Breast epithelium (tissue), 4 donors: ENCODE measurements at regions not wholly inside any gene's neighbourhood (a gene's known extent, or its start where the extent isn't known, plus 50 kb on each side); places are given as distances from the start of the nearest gene placed in this dataset.

Experiments
- DNase-seq, 2 donors: peaks; one replicate each; pipeline ENCODE4 v3.0.0-alpha.2; 2019; ENCODE audit warnings: low spot score in 2 of 2
- H3K27ac ChIP-seq, 2 donors: fragments of 200-600 bp; sonication (generic) in 1 of 2; one replicate each; pipeline ENCODE4 v1.5.1; 2016 to 2019; ENCODE audit warnings: mild to moderate bottlenecking in 1 of 2
- H3K27me3 ChIP-seq, 2 donors: fragments of 200-600 bp; sonication (generic) in 1 of 2; one replicate each; pipeline versions ENCODE4 v1.5.1 to v1.6.0; 2017 to 2019; ENCODE audit warnings: control low read depth in 1 of 2, mild to moderate bottlenecking in 1 of 2
- H3K36me3 ChIP-seq: fragments of 200-600 bp; one replicate; pipeline ENCODE4 v1.5.1; 2019
- H3K4me1 ChIP-seq, 2 donors: fragments of 200-600 bp; sonication (generic); one replicate each; pipeline ENCODE4 v1.5.1; 2016 to 2019; ENCODE audit warnings: control low read depth in 1 of 2
- H3K4me3 ChIP-seq, 3 donors: fragments of 200-600 bp; sonication (generic); 1 replicate in 2 of 3; 2 replicates in 1 of 3; pipeline ENCODE4 v1.5.1; 2016 to 2019; ENCODE audit warnings: mild to moderate bottlenecking in 3 of 3, moderate library complexity in 2 of 3
- H3K9me3 ChIP-seq, 2 donors: fragments of 200-600 bp; sonication (generic) in 1 of 2; one replicate each; pipeline ENCODE4 v1.5.1; 2016 to 2019; ENCODE audit warnings: control low read depth in 1 of 2
- POLR2A ChIP-seq: fragments of 450-650 bp; IDR thresholded peaks from one replicate; pipeline ENCODE4 v1.6.1; 2016; ENCODE audit warnings: antibody characterized with exemption, mild to moderate bottlenecking, moderate library complexity
- POLR2AphosphoS5 ChIP-seq, 3 donors: sonication (generic); formaldehyde crosslinking; IDR thresholded peaks; one replicate each; pipeline ENCODE4 v1.6.1; 2017; ENCODE audit warnings: antibody characterized with exemption in 3 of 3
- intact Hi-C: fragments of 100-400 bp; cut with DNase I; formaldehyde crosslinking; loops from one replicate; pipeline ENCODE4 v1.15.1; 2023; ENCODE audit warnings: low total_unique reads
- TF ChIP-seq, protein P1 (sequence below), 3 donors: fragments of 450-650 bp; IDR thresholded peaks; one replicate each; pipeline ENCODE4 v1.5.1; 2016 to 2017; ENCODE audit warnings: antibody characterized with exemption in 3 of 3, mild to moderate bottlenecking in 3 of 3, moderate library complexity in 3 of 3

GRCh38 chr6:163646133-163646532 lies 231.6 kb downstream of the QKI start:
- intact Hi-C loops: no loop called here
- DNase-seq: no peak
- TF ChIP-seq POLR2AphosphoS5 (IDR thresholded peaks at IDR 0.05) (no peak), POLR2A (no peak)
- TF ChIP-seq, protein P1, sequence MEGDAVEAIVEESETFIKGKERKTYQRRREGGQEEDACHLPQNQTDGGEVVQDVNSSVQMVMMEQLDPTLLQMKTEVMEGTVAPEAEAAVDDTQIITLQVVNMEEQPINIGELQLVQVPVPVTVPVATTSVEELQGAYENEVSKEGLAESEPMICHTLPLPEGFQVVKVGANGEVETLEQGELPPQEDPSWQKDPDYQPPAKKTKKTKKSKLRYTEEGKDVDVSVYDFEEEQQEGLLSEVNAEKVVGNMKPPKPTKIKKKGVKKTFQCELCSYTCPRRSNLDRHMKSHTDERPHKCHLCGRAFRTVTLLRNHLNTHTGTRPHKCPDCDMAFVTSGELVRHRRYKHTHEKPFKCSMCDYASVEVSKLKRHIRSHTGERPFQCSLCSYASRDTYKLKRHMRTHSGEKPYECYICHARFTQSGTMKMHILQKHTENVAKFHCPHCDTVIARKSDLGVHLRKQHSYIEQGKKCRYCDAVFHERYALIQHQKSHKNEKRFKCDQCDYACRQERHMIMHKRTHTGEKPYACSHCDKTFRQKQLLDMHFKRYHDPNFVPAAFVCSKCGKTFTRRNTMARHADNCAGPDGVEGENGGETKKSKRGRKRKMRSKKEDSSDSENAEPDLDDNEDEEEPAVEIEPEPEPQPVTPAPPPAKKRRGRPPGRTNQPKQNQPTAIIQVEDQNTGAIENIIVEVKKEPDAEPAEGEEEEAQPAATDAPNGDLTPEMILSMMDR (IDR thresholded peaks at IDR 0.05): no peak
- H3K4me3 ChIP-seq: no peak overlapping the region
- no peaks in the 10 kb centered on the region for H3K36me3 ChIP-seq
- H3K27ac ChIP-seq: no peak overlapping the region
- no peaks in the 10 kb centered on the region for H3K4me1 ChIP-seq
- no peaks in the 10 kb centered on the region for H3K9me3 ChIP-seq
- no peaks in the 10 kb centered on the region for H3K27me3 ChIP-seq

- no peak overlapping the region for H3K27ac ChIP-seq
- no peaks in the 10 kb centered on the region for H3K4me1 ChIP-seq
- H3K9me3 ChIP-seq: no peaks in the 10 kb centered on the region
- H3K4me3 ChIP-seq: no peak overlapping the region
- H3K36me3 ChIP-seq: no peaks in the 10 kb centered on the region
- DNase-seq: no peak
- no peaks in the 10 kb centered on the region for H3K27me3 ChIP-seq
- intact Hi-C loops: no loop called here
- TF ChIP-seq, protein P1 (IDR thresholded peaks at IDR 0.05): no peak
- TF ChIP-seq POLR2A (no peak), POLR2AphosphoS5 (IDR thresholded peaks at IDR 0.05) (no peak)
Observed at GRCh38 chr6:163645560-163645959, 231.0 kb downstream of the QKI start.

DNA sequence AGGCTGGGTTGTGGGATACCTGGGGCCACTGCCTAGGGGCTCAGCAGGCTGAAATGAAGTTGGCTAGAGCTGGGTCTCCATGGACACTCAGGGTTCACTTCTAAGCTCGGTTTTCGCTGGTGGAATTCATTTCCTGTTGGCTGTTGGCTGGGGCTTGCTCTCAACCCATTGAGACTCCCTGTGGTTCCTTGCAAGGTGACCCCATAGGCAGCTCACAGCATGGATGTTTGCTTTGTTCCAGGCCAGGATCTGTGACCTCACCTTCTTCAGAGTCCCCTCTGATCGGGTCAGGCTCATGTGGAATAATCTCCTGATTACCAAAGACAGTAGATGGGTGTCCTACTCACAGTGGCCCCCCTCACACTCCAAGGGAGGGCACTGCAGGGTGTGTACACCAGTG lies 229.3 kb downstream of the QKI start:
- intact Hi-C loops: no loop called here
- Histone ChIP-seq H3K9me3 (no peaks in the 10 kb centered on the region), H3K36me3 (no peaks in the 10 kb centered on the region), H3K4me1 (no peaks in the 10 kb centered on the region), H3K27me3 (no peaks in the 10 kb centered on the region), H3K27ac (no peak overlapping the region), H3K4me3 (no peak overlapping the region)
- no peak for DNase-seq
- TF ChIP-seq POLR2A: no peak
- no peak for TF ChIP-seq POLR2AphosphoS5 (IDR thresholded peaks at IDR 0.05)
- TF ChIP-seq, protein P1 (IDR thresholded peaks at IDR 0.05): no peak

DNA sequence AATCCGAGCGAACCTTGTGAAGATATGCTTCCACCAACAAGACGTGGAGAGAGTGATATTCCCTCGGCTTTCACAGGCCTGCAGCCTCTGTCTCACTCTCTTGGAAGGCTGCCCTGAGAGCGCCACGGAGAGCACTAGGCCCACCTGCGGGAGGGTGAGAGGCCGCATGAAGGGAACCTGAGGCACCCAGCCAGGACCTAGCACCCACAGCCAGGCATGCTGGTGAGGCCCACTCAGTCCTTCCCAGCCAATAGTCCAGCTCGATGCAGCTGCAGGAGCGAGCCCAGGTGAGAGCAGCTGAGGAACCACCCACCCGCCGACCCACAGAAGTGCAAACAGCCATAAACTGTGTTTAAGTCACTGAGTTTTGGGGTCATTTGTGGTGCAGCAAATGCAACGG lies 227.2 kb downstream of the QKI start:
- no peak for DNase-seq
- Histone ChIP-seq H3K36me3 (no peaks in the 10 kb centered on the region), H3K4me1 (no peaks in the 10 kb centered on the region), H3K9me3 (no peaks in the 10 kb centered on the region), H3K27ac (no peak overlapping the region), H3K4me3 (no peak overlapping the region), H3K27me3 (no peaks in the 10 kb centered on the region)
- intact Hi-C loops: no loop called here
- TF ChIP-seq, protein P1 (IDR thresholded peaks at IDR 0.05): no peak
- TF ChIP-seq POLR2AphosphoS5 (IDR thresholded peaks at IDR 0.05): no peak
- no peak for TF ChIP-seq POLR2A

GRCh38 chr6:163640641-163641040 lies 226.1 kb downstream of the QKI start:
- no peaks in the 10 kb centered on the region for H3K9me3 ChIP-seq
- H3K27me3 ChIP-seq: no peaks in the 10 kb centered on the region
- TF ChIP-seq POLR2A (no peak), POLR2AphosphoS5 (IDR thresholded peaks at IDR 0.05) (no peak)
- TF ChIP-seq, protein P1 (IDR thresholded peaks at IDR 0.05): no peak
- H3K4me3 ChIP-seq: no peak overlapping the region
- H3K27ac ChIP-seq: no peak overlapping the region
- H3K4me1 ChIP-seq: no peaks in the 10 kb centered on the region
- H3K36me3 ChIP-seq: no peaks in the 10 kb centered on the region
- intact Hi-C loops: no loop called here
- no peak for DNase-seq
